T47D (cell line): ENCODE measurements at regions not wholly inside any gene's neighbourhood (a gene's known extent, or its start where the extent isn't known, plus 50 kb on each side); places are given as distances from the start of the nearest gene placed in this dataset.
"Not testable (repeated sequence)": the region's sequence is repeated elsewhere in the genome, so short reads cannot be mapped to it uniquely, and the experiment has no call there.

ENCODE experiments used
- DNase-seq, 2 experiments: peaks; one replicate each; pipeline versions ENCODE4 v3.0.0 to v3.0.0-alpha.2; 2011 to 2012; ENCODE audit warnings: low read depth in 1 of 2, low spot score in 1 of 2
- JUND ChIP-seq: IDR thresholded peaks from 2 replicates; pipeline ENCODE4 v1.6.1; 2012; ENCODE audit warnings: low read depth
- in situ Hi-C: cut with HindIII; loops from 2 replicates; pipeline ENCODE4 v1.10.0; 2016; ENCODE audit warnings: low sequenced_read_pairs, low pct_unique_long_range_greater_than_20kb

GRCh38 chr6:94769197-94769596 lies 808.1 kb upstream of the MANEA start:
- TF ChIP-seq JUND = no peak
- no peak for DNase-seq
- in situ Hi-C loops = no loop called here

GRCh38 chr6:94751641-94752329 lies 825.5 kb upstream of the MANEA start:
- in situ Hi-C loops = no loop called here
- no peak for DNase-seq
- no peak for TF ChIP-seq JUND

GRCh38 chr6:94736236-94736635 lies 841.1 kb upstream of the MANEA start:
- in situ Hi-C loops = no loop called here
- no peak for TF ChIP-seq JUND

GRCh38 chr6:94735270-94735669 lies 842.1 kb upstream of the MANEA start:
- DNase-seq = no peak
- TF ChIP-seq JUND = no peak
- in situ Hi-C loops = no loop called here

More at GRCh38 chr6:94736236-94736635, 841.1 kb upstream of the MANEA start:
- DNase-seq = no peak

GRCh38 chr6:94734751-94735150 lies 842.6 kb upstream of the MANEA start:
- in situ Hi-C loops = no loop called here
- no peak for TF ChIP-seq JUND
- no peak for DNase-seq

- TF ChIP-seq JUND = no peak
- in situ Hi-C loops = no loop called here
- DNase-seq = no peak
Measured at GRCh38 chr6:94733066-94733465, 844.3 kb upstream of the MANEA start.

GRCh38 chr6:94727710-94728109 lies 849.6 kb upstream of the MANEA start:
- TF ChIP-seq JUND = no peak
- in situ Hi-C loops = no loop called here

GRCh38 chr6:94721459-94721858 lies 855.9 kb upstream of the MANEA start:
- no peak for DNase-seq
- no peak for TF ChIP-seq JUND
- in situ Hi-C loops = no loop called here

More at GRCh38 chr6:94727710-94728109, 849.6 kb upstream of the MANEA start:
- no peak for DNase-seq

- TF ChIP-seq JUND = no peak
- in situ Hi-C loops = no loop called here
- DNase-seq = no peak
Measured at GRCh38 chr6:94713446-94713845, 863.9 kb upstream of the MANEA start.

- in situ Hi-C loops = no loop called here
- no peak for TF ChIP-seq JUND
Measured at GRCh38 chr6:94698773-94699172, 878.6 kb upstream of the MANEA start.

GRCh38 chr6:94687255-94687654 lies 890.1 kb upstream of the MANEA start:
- DNase-seq, in situ Hi-C loops: not testable (repeated sequence)

More at GRCh38 chr6:94698773-94699172, 878.6 kb upstream of the MANEA start:
- no peak for DNase-seq

- TF ChIP-seq JUND = no peak
- no peak for DNase-seq
- in situ Hi-C loops = no loop called here
Measured at GRCh38 chr6:94683409-94683808, 893.9 kb upstream of the MANEA start.

- TF ChIP-seq JUND = no peak
- in situ Hi-C loops = no loop called here
- DNase-seq = no peak
Measured at GRCh38 chr6:94680669-94681212, 896.6 kb upstream of the MANEA start.

GRCh38 chr6:94673251-94673650 lies 904.1 kb upstream of the MANEA start:
- TF ChIP-seq JUND = no peak
- peak in 1 of 2 experiments; percentile 62 for DNase-seq
- in situ Hi-C loops = no loop called here
